Fibroblast of the aortic adventitia (primary cell): ENCODE measurements at regions not wholly inside any gene's neighbourhood (a gene's known extent, or its start where the extent isn't known, plus 50 kb on each side); places are given as distances from the start of the nearest gene placed in this dataset.
"Not testable (repeated sequence)": the region's sequence is repeated elsewhere in the genome, so short reads cannot be mapped to it uniquely, and the experiment has no call there.

Source experiments
- DNase-seq: peaks from one replicate; pipeline ENCODE4 v3.0.0-alpha.2; 2010; ENCODE audit warnings: low read depth
- H3K4me3 ChIP-seq: 2 replicates; pipeline ENCODE4 v1.5.1; 2011; ENCODE audit warnings: low read depth, mild to moderate bottlenecking, control low read depth, low read length, moderate library complexity
- TF ChIP-seq, protein P1 (sequence below): IDR thresholded peaks from 2 replicates; pipeline ENCODE4 v1.5.1; 2011; ENCODE audit warnings: mild to moderate bottlenecking, low read length, control low read depth, inconsistent platforms; ENCODE audit not compliant: insufficient read depth

DNA sequence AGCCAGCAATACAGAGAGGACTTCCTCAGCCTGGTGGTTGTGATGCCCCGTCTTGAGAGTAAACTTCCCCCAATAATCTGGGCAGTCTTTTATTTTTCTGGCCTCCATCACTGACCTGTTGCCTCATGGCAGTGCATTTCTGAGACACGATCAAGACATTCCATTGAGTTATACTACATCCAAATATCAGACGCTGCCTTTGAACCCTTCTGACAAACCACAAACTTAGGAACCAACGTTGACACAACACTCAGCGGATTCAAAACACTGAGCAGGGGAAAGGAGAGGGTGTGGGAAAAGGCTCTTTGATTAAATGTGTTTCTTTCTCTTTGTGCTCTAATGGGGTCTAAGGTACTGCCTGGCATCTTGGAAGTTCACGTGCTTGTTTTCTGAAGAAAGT, 100.7 kb upstream of the TBX5 start:
- no peak for DNase-seq
- TF ChIP-seq, protein P1, sequence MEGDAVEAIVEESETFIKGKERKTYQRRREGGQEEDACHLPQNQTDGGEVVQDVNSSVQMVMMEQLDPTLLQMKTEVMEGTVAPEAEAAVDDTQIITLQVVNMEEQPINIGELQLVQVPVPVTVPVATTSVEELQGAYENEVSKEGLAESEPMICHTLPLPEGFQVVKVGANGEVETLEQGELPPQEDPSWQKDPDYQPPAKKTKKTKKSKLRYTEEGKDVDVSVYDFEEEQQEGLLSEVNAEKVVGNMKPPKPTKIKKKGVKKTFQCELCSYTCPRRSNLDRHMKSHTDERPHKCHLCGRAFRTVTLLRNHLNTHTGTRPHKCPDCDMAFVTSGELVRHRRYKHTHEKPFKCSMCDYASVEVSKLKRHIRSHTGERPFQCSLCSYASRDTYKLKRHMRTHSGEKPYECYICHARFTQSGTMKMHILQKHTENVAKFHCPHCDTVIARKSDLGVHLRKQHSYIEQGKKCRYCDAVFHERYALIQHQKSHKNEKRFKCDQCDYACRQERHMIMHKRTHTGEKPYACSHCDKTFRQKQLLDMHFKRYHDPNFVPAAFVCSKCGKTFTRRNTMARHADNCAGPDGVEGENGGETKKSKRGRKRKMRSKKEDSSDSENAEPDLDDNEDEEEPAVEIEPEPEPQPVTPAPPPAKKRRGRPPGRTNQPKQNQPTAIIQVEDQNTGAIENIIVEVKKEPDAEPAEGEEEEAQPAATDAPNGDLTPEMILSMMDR, result no peak
- H3K4me3 ChIP-seq, result no peak overlapping the region

DNA sequence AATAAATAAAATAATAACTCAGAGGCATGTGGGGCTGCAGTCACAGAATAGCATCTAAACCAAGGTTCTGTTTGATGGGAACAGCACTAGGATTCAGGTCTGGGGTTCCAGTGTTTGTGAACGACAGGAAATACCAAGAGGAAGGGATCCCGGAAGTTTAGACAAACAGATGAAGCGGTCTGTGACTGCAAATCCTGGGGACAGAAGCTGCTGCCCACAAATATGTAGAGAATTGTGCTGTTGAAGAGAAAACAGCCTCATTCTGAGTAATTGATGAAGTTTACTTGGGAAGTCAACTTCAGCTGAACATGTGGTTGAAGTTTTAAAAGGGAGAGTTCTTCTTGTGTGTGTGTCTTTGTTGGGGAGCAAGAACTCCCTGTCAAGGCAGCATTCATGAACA, 98.4 kb upstream of the TBX5 start:
- TF ChIP-seq, protein P1, result no peak
- no peak for DNase-seq
- H3K4me3 ChIP-seq, result no peak overlapping the region

GRCh38 chr12:114501474-114501807, 95.5 kb upstream of the TBX5 start:
- H3K4me3 ChIP-seq, result no peak overlapping the region
- no peak for DNase-seq
- TF ChIP-seq, protein P1, result no peak

GRCh38 chr12:114500775-114501473, 95.0 kb upstream of the TBX5 start:
- DNase-seq, result no peak
- TF ChIP-seq, protein P1, result no peak
- no peak overlapping the region for H3K4me3 ChIP-seq

DNA sequence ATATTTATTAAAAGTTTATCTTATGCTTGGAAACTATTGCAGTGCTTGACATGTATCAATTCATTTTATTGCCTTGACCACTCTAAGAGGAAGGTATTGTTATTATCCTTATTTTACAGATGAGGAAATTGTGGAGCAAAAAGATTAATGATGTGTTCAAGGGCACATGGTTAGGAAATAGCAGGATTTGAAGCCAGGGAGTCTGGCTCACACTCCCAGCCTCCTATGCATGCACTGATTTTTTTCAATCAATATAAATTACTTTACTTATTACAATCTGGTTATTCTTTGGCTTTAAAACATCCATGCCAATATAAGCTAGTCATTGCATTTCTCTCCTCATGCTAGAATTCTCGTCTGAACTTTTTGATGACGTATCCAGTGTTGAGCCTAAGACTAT, 94.2 kb upstream of the TBX5 start:
- H3K4me3 ChIP-seq, result no peak overlapping the region
- no peak for DNase-seq
- TF ChIP-seq, protein P1, result no peak

- TF ChIP-seq, protein P1, result no peak
- H3K4me3 ChIP-seq, result no peak overlapping the region
- no peak for DNase-seq
Measured at GRCh38 chr12:114499338-114499737, 93.4 kb upstream of the TBX5 start.

DNA sequence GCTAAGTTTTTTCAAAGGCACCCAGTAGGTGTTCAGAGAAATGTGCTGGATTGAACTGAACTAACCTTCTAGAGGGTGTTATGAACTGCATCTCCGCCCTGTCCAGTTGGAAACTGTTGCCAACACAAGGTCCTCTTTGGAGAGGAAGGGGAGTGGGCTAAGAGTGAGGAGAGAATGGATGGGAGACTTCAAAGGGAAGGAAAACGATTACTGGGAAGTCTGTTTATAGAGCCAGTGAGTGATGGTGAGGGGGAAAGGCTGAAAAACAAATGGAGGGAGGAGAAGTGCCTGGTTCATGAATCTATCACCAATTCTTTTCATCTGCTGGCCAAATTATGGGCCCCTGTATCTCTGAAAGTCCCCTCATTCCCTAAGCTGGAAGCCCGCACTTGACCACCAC, 86.0 kb upstream of the TBX5 start:
- DNase-seq, result no peak
- no peak overlapping the region for H3K4me3 ChIP-seq
- TF ChIP-seq, protein P1, result no peak

- H3K4me3 ChIP-seq, DNase-seq: not testable (repeated sequence)
Measured at GRCh38 chr12:114484822-114485459, 79.0 kb upstream of the TBX5 start.
